HCT116 (cell line): ENCODE measurements at regions not wholly inside any gene's neighbourhood (a gene's known extent, or its start where the extent isn't known, plus 50 kb on each side); places are given as distances from the start of the nearest gene placed in this dataset.
A peak's percentile ranks its signal among the peaks of the same experiment; 100 is the strongest.

Experiments used
- ATAC-seq: fragments of 200-7000 bp; cut with Tn5 transposase; 2 replicates; pipeline ENCODE4 v1.9.1; 2020; ENCODE audit warnings: mild to moderate bottlenecking, moderate library complexity
- BruUV-seq: library from RNA; stranded (reverse); fragments of 400-500 nt; replicated peaks from 2 replicates; lab custom pipeline; 2021; lab: Mats Ljungman, UMichigan
- CTCF ChIA-PET: fragments of 300-600 bp; sonication (Branson Sonifier 250); formaldehyde crosslinking; loops from one replicate; lab custom pipeline; 2021; ENCODE audit warnings: antibody characterized with exemption; lab: Charles Lee
- POLR2A ChIA-PET: fragments of 300-600, 350-600 bp; sonication (Branson Sonifier 250); formaldehyde crosslinking; loops from one replicate; lab custom pipeline; 2021; ENCODE audit warnings: antibody characterized with exemption; lab: Charles Lee
- RAD21 ChIA-PET, 2 experiments: fragments of 300-600 bp; sonication (Branson Sonifier 250); formaldehyde crosslinking; loops; one replicate each; lab custom pipeline; 2023; ENCODE audit warnings: low total read pairs in 2 of 2; ENCODE audit not compliant: uncharacterized antibody in 2 of 2, unreplicated experiment in 2 of 2, low non-redundant PET in 1 of 2; lab: Charles Lee
- DNase-seq: peaks from one replicate; pipeline ENCODE4 v3.0.0-alpha.2; 2010; ENCODE audit warnings: low read depth, low spot score
- H2AFZ ChIP-seq: fragments of 200-600 bp; shearing (Covaris generic), sonication (generic); 2 replicates; pipeline ENCODE4 v1.6.1; 2017; ENCODE audit warnings: low read depth, mixed run types, mixed read lengths, antibody characterized with exemption, low read length; ENCODE audit not compliant: poor library complexity, severe bottlenecking
- H3K27ac ChIP-seq: 2 replicates; pipeline ENCODE4 v1.5.1; 2012; ENCODE audit warnings: low read depth, low read length
- H3K27me3 ChIP-seq: fragments of 200-600 bp; sonication (generic); 2 replicates; pipeline ENCODE4 v1.6.1; 2016; ENCODE audit warnings: mixed run types, low read length, mixed read lengths; ENCODE audit not compliant: insufficient read depth
- H3K36me3 ChIP-seq, 2 experiments: fragments of 200-500 bp in 1 of 2; fragments of 200-600 bp in 1 of 2; sonication (Bioruptor generic) in 1 of 2; sonication (generic) in 1 of 2; 2 replicates each; pipeline versions ENCODE4 v1.5.1 to v1.6.1; 2014 to 2016; ENCODE audit warnings: low read length in 2 of 2, inconsistent platforms in 1 of 2, mixed read lengths in 1 of 2, mixed run types in 1 of 2; ENCODE audit not compliant: insufficient read depth in 2 of 2, control insufficient read depth in 1 of 2
- H3K4me1 ChIP-seq, 2 experiments: fragments of 200-600 bp in 1 of 2; sonication (generic) in 1 of 2; 2 replicates each; pipeline versions ENCODE4 v1.5.1 to v1.6.1; 2012 to 2017; ENCODE audit warnings: low read length in 2 of 2, inconsistent platforms in 1 of 2, mild to moderate bottlenecking in 1 of 2, mixed read lengths in 1 of 2, mixed run types in 1 of 2, moderate library complexity in 1 of 2; ENCODE audit not compliant: insufficient read depth in 2 of 2, control insufficient read depth in 1 of 2
- H3K4me2 ChIP-seq: fragments of 200-600 bp; sonication (generic); 2 replicates; pipeline ENCODE4 v1.6.1; 2017; ENCODE audit warnings: mixed run types, low read length, mixed read lengths
- H3K4me3 ChIP-seq, 2 experiments: fragments of 200-600 bp in 1 of 2; sonication (generic) in 1 of 2; replicated peaks in 1 of 2; 2 replicates each; pipeline ENCODE4 v1.5.1; 2011 to 2016; ENCODE audit warnings: low read length in 2 of 2, control low read depth in 1 of 2, low read depth in 1 of 2, mild to moderate bottlenecking in 1 of 2, mixed read lengths in 1 of 2, mixed run types in 1 of 2
- H3K79me2 ChIP-seq: fragments of 200-600 bp; sonication (generic); 2 replicates; pipeline ENCODE4 v1.6.1; 2017; ENCODE audit warnings: mild to moderate bottlenecking, mixed run types, low read length, moderate library complexity, mixed read lengths; ENCODE audit not compliant: insufficient read depth
- H3K9ac ChIP-seq: fragments of 200-600 bp; sonication (generic); 2 replicates; pipeline ENCODE4 v1.6.1; 2016; ENCODE audit warnings: low read length, mixed read lengths
- H3K9me2 ChIP-seq: fragments of 200-600 bp; sonication (generic), shearing (Covaris generic); 2 replicates; pipeline ENCODE4 v1.6.1; 2017; ENCODE audit warnings: mixed run types, mild to moderate bottlenecking, moderate library complexity; ENCODE audit not compliant: insufficient read depth
- H3K9me3 ChIP-seq, 2 experiments: fragments of 200-500 bp in 1 of 2; fragments of 200-600 bp in 1 of 2; sonication (Bioruptor generic) in 1 of 2; sonication (generic) in 1 of 2; 2 replicates each; pipeline ENCODE4 v1.6.1; 2014 to 2017; ENCODE audit warnings: low read length in 2 of 2, mixed read lengths in 2 of 2, inconsistent platforms in 1 of 2, low read depth in 1 of 2, mild to moderate bottlenecking in 1 of 2, mixed run types in 1 of 2, moderate library complexity in 1 of 2; ENCODE audit not compliant: control insufficient read depth in 1 of 2, insufficient read depth in 1 of 2
- H4K20me1 ChIP-seq: fragments of 200-600 bp; sonication (generic), shearing (Covaris generic); 2 replicates; pipeline ENCODE4 v1.6.1; 2017; ENCODE audit warnings: mixed run types, mild to moderate bottlenecking, moderate library complexity; ENCODE audit not compliant: insufficient read depth
- CBX3 ChIP-seq: IDR thresholded peaks from 2 replicates; pipeline ENCODE4 v1.6.1; 2012; ENCODE audit warnings: low read depth
- CEBPB ChIP-seq: IDR thresholded peaks from 2 replicates; pipeline ENCODE4 v1.6.1; 2012; ENCODE audit warnings: low read depth
- EGR1 ChIP-seq: IDR thresholded peaks from 2 replicates; pipeline ENCODE4 v1.6.1; 2012; ENCODE audit warnings: low read depth
- EZH2phosphoT487 ChIP-seq: fragments of 200-600 bp; IDR thresholded peaks from 2 replicates; pipeline ENCODE4 v1.6.1; 2018; ENCODE audit warnings: antibody characterized with exemption, borderline replicate concordance
- FOSL1 ChIP-seq: IDR thresholded peaks from 2 replicates; pipeline ENCODE4 v1.6.1; 2012; ENCODE audit warnings: low read depth
- JUND ChIP-seq: IDR thresholded peaks from 2 replicates; pipeline ENCODE4 v1.6.1; 2012
- POLR2A ChIP-seq: IDR thresholded peaks from 2 replicates; pipeline ENCODE4 v1.7.0; 2011; ENCODE audit warnings: borderline replicate concordance; ENCODE audit not compliant: insufficient read depth, insufficient read length; ENCODE audit errors: extremely low read depth
- POLR2AphosphoS5 ChIP-seq: IDR thresholded peaks from 2 replicates; pipeline ENCODE4 v1.6.1; 2011; ENCODE audit warnings: mild to moderate bottlenecking, low read depth, low read length, moderate library complexity
- RAD21 ChIP-seq: IDR thresholded peaks from 2 replicates; pipeline ENCODE4 v1.6.1; 2012; ENCODE audit warnings: low read depth, mild to moderate bottlenecking
- SIN3A ChIP-seq: IDR thresholded peaks from 2 replicates; pipeline ENCODE4 v1.6.1; 2012; ENCODE audit warnings: low read depth
- SP1 ChIP-seq: IDR thresholded peaks from 2 replicates; pipeline ENCODE4 v1.6.1; 2012; ENCODE audit warnings: low read depth
- SRF ChIP-seq: IDR thresholded peaks from 2 replicates; pipeline ENCODE4 v1.6.1; 2012; ENCODE audit warnings: low read depth
- TCF7L2 ChIP-seq: IDR thresholded peaks from 2 replicates; pipeline ENCODE4 v1.7.0; 2011; ENCODE audit warnings: borderline replicate concordance, inconsistent platforms; ENCODE audit not compliant: insufficient read depth, insufficient read length; ENCODE audit errors: extremely low read depth
- intact Hi-C: fragments of 100-400 bp; cut with micrococcal nuclease; formaldehyde crosslinking; loops from 2 replicates; pipeline ENCODE4 v1.10.0; 2022
- TF ChIP-seq, protein P1 (sequence below): IDR thresholded peaks from 2 replicates; pipeline ENCODE4 v1.6.1; 2012
- TF ChIP-seq, protein P2 (sequence below): IDR thresholded peaks from 2 replicates; pipeline ENCODE4 v1.6.1; 2012; ENCODE audit warnings: low read depth
- TF ChIP-seq, protein P3 (sequence below): IDR thresholded peaks from 2 replicates; pipeline ENCODE4 v1.6.1; 2012
- TF ChIP-seq, protein P4 (sequence below): IDR thresholded peaks from 2 replicates; pipeline ENCODE4 v1.6.1; 2011; ENCODE audit warnings: mild to moderate bottlenecking, low read length, moderate library complexity; ENCODE audit not compliant: insufficient replicate concordance; ENCODE audit errors: extremely low read depth

DNA sequence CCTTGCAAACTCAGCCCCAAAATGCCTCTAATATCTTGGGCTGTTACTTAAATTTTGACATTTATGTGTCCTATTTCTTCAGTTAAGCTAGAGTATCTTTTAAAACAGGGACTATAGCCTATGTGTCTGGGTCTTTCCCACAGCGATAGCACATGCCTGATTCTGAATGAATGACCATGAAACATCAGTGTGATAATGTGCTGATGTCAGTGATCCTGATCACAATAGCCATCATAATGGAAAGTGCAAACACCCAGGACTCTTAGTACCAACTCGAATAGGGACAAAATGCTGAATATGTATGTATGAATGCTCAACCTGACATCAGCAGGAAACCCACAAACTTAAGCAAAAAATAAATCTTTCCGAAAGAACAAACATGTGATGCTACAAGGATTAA, 537.4 kb downstream of the IGSF11 start:
- Histone ChIP-seq H3K27me3 (no peaks in the 10 kb centered on the region), H3K9ac (no peak overlapping the region), H3K79me2 (no peaks in the 10 kb centered on the region), H2AFZ (no peak overlapping the region), H3K36me3 (no peaks in the 10 kb centered on the region), H3K4me1 (peaks cover 0 to 6% of the 10 kb centered on the region in 2 experiments; a peak in 1 of 4 replicates), H3K27ac (no peak overlapping the region), H3K9me2 (no peaks in the 10 kb centered on the region), H3K9me3 (no peaks in the 10 kb centered on the region), H4K20me1 (no peaks in the 10 kb centered on the region), H3K4me2 (no peak overlapping the region), H3K4me3 (no peak overlapping the region)
- ChIA-PET RAD21 (no interaction called here), CTCF (no interaction called here), POLR2A (no interaction called here)
- ATAC-seq (no peak), DNase-seq (no peak)
- intact Hi-C loops = no loop called here
- no peak for TF ChIP-seq POLR2A
- TF ChIP-seq, protein P1, sequence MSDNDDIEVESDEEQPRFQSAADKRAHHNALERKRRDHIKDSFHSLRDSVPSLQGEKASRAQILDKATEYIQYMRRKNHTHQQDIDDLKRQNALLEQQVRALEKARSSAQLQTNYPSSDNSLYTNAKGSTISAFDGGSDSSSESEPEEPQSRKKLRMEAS = no peak
- BruUV-seq = no TSS peak

GRCh38 chr3:118501152-118501551, 533.5 kb downstream of the IGSF11 start:
- no peak overlapping the region for H3K4me2 ChIP-seq
- ChIA-PET POLR2A (no interaction called here), RAD21 (no interaction called here), CTCF (no interaction called here)
- DNase-seq = peak; percentile 21
- H2AFZ ChIP-seq = no peak overlapping the region
- intact Hi-C loops = no loop called here
- ATAC-seq = peak; percentile 70
- H3K4me3 ChIP-seq = no peak overlapping the region
- no peaks in the 10 kb centered on the region for H3K9me2 ChIP-seq
- no peaks in the 10 kb centered on the region for H3K36me3 ChIP-seq
- H3K27me3 ChIP-seq = no peaks in the 10 kb centered on the region
- H3K79me2 ChIP-seq = no peaks in the 10 kb centered on the region
- no peaks in the 10 kb centered on the region for H3K9me3 ChIP-seq
- no peaks in the 10 kb centered on the region for H4K20me1 ChIP-seq
- H3K9ac ChIP-seq = no peak overlapping the region
- H3K27ac ChIP-seq = no peak overlapping the region
- no TSS peak for BruUV-seq
- H3K4me1 ChIP-seq = peaks cover 0 to 6% of the 10 kb centered on the region in 2 experiments; a peak in 1 of 4 replicates
- TF ChIP-seq, protein P2, sequence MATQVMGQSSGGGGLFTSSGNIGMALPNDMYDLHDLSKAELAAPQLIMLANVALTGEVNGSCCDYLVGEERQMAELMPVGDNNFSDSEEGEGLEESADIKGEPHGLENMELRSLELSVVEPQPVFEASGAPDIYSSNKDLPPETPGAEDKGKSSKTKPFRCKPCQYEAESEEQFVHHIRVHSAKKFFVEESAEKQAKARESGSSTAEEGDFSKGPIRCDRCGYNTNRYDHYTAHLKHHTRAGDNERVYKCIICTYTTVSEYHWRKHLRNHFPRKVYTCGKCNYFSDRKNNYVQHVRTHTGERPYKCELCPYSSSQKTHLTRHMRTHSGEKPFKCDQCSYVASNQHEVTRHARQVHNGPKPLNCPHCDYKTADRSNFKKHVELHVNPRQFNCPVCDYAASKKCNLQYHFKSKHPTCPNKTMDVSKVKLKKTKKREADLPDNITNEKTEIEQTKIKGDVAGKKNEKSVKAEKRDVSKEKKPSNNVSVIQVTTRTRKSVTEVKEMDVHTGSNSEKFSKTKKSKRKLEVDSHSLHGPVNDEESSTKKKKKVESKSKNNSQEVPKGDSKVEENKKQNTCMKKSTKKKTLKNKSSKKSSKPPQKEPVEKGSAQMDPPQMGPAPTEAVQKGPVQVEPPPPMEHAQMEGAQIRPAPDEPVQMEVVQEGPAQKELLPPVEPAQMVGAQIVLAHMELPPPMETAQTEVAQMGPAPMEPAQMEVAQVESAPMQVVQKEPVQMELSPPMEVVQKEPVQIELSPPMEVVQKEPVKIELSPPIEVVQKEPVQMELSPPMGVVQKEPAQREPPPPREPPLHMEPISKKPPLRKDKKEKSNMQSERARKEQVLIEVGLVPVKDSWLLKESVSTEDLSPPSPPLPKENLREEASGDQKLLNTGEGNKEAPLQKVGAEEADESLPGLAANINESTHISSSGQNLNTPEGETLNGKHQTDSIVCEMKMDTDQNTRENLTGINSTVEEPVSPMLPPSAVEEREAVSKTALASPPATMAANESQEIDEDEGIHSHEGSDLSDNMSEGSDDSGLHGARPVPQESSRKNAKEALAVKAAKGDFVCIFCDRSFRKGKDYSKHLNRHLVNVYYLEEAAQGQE = no peak
- TF ChIP-seq EGR1 = no peak
- no peak for TF ChIP-seq POLR2AphosphoS5
- TF ChIP-seq EZH2phosphoT487 = no peak
- TF ChIP-seq RAD21 = no peak
- no peak for TF ChIP-seq SRF
- TF ChIP-seq, protein P1 = no peak
- TF ChIP-seq TCF7L2 = no peak
- no peak for TF ChIP-seq CEBPB
- no peak for TF ChIP-seq JUND
- no peak for TF ChIP-seq SP1
- TF ChIP-seq, protein P3, sequence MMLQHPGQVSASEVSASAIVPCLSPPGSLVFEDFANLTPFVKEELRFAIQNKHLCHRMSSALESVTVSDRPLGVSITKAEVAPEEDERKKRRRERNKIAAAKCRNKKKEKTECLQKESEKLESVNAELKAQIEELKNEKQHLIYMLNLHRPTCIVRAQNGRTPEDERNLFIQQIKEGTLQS = no peak
- no peak for TF ChIP-seq FOSL1
- no peak for TF ChIP-seq SIN3A
- TF ChIP-seq CBX3 = no peak
- no peak for TF ChIP-seq POLR2A
- TF ChIP-seq, protein P4, sequence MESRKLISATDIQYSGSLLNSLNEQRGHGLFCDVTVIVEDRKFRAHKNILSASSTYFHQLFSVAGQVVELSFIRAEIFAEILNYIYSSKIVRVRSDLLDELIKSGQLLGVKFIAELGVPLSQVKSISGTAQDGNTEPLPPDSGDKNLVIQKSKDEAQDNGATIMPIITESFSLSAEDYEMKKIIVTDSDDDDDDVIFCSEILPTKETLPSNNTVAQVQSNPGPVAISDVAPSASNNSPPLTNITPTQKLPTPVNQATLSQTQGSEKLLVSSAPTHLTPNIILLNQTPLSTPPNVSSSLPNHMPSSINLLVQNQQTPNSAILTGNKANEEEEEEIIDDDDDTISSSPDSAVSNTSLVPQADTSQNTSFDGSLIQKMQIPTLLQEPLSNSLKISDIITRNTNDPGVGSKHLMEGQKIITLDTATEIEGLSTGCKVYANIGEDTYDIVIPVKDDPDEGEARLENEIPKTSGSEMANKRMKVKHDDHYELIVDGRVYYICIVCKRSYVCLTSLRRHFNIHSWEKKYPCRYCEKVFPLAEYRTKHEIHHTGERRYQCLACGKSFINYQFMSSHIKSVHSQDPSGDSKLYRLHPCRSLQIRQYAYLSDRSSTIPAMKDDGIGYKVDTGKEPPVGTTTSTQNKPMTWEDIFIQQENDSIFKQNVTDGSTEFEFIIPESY = no peak
